Gastrocnemius medialis (tissue), 4 donors: ENCODE measurements at regions not wholly inside any gene's neighbourhood (a gene's known extent, or its start where the extent isn't known, plus 50 kb on each side); places are given as distances from the start of the nearest gene placed in this dataset.

Experiments used
- ATAC-seq, 2 donors: fragments of 150-250 bp; one replicate each; pipeline ENCODE4 v1.9.1; 2016
- DNase-seq, 2 donors: peaks; one replicate each; pipeline ENCODE4 v3.0.0-alpha.2; 2019
- H3K27ac ChIP-seq, 4 donors: fragments of 200-600 bp; sonication (generic); 1 replicate in 1 of 4; 2 replicates in 3 of 4; pipeline ENCODE4 v1.5.1; 2016 to 2018; ENCODE audit warnings: mild to moderate bottlenecking in 2 of 4, moderate library complexity in 1 of 4
- H3K27me3 ChIP-seq, 3 donors: fragments of 200-600 bp; sonication (generic) in 2 of 3; 1 replicate in 1 of 3; 2 replicates in 2 of 3; pipeline versions ENCODE4 v1.5.1 to v1.6.0; 2016 to 2019; ENCODE audit warnings: mild to moderate bottlenecking in 1 of 3, moderate library complexity in 1 of 3
- H3K36me3 ChIP-seq, 2 donors: fragments of 200-600 bp; sonication (generic) in 1 of 2; one replicate each; pipeline ENCODE4 v1.5.1; 2017 to 2018
- H3K4me1 ChIP-seq, 2 donors: fragments of 200-600 bp; sonication (generic) in 1 of 2; one replicate each; pipeline ENCODE4 v1.5.1; 2016 to 2017; ENCODE audit warnings: mild to moderate bottlenecking in 2 of 2
- H3K4me3 ChIP-seq, 4 donors: fragments of 200-600 bp; sonication (generic) in 3 of 4; 1 replicate in 1 of 4; 2 replicates in 3 of 4; pipeline ENCODE4 v1.5.1; 2016 to 2019; ENCODE audit warnings: mild to moderate bottlenecking in 2 of 4
- H3K9me3 ChIP-seq, 3 donors: fragments of 200-600 bp; sonication (generic) in 2 of 3; 1 replicate in 1 of 3; 2 replicates in 2 of 3; pipeline ENCODE4 v1.5.1; 2016 to 2019
- CTCF ChIP-seq, 5 experiments: fragments of 450-650 bp in 3 of 5; fragments of 200-600 bp in 2 of 5; sonication (generic) in 2 of 5; IDR thresholded peaks in 4 of 5; conservative IDR thresholded peaks in 1 of 5; 1 replicate in 4 of 5; 2 replicates in 1 of 5; pipeline ENCODE4 v1.5.1; 2016 to 2019; ENCODE audit warnings: antibody characterized with exemption in 5 of 5, mild to moderate bottlenecking in 3 of 5, moderate library complexity in 3 of 5
- POLR2A ChIP-seq, 2 donors: fragments of 450-650 bp; IDR thresholded peaks; one replicate each; pipeline ENCODE4 v1.6.1; 2017; ENCODE audit warnings: antibody characterized with exemption in 2 of 2, mild to moderate bottlenecking in 2 of 2, moderate library complexity in 2 of 2
- in situ Hi-C, 4 donors: fragments of 200-750 bp; cut with MboI; loops; one replicate each; pipeline versions ENCODE4 v1.15.0 to v1.8.0; 2017; ENCODE audit warnings: low sequenced_read_pairs in 4 of 4
- intact Hi-C: fragments of 100-400 bp; cut with DNase I; formaldehyde crosslinking; loops from one replicate; pipeline ENCODE4 v1.15.1; 2023; ENCODE audit warnings: low total_unique reads

GRCh38 chr9:13550519-13550918 is 271.0 kb upstream of the MPDZ start:
- ATAC-seq (no peak), DNase-seq (no peak)
- H3K9me3 ChIP-seq, result no peaks in the 10 kb centered on the region
- no peaks in the 10 kb centered on the region for H3K36me3 ChIP-seq
- TF ChIP-seq CTCF (IDR thresholded peaks at IDR 0.05 in 4 of 5, conservative IDR thresholded peaks at IDR 0.05 in 1 of 5), result no peak
- no peak for TF ChIP-seq POLR2A (IDR thresholded peaks at IDR 0.05)
- no peak overlapping the region for H3K27ac ChIP-seq
- no peaks in the 10 kb centered on the region for H3K27me3 ChIP-seq
- H3K4me3 ChIP-seq, result no peak overlapping the region
- in situ Hi-C loops, result no loop called here
- H3K4me1 ChIP-seq, result no peaks in the 10 kb centered on the region
- intact Hi-C loops, result no loop called here

- in situ Hi-C loops (no loop called here), intact Hi-C loops (no loop called here)
- no peaks in the 10 kb centered on the region for H3K9me3 ChIP-seq
- no peaks in the 10 kb centered on the region for H3K36me3 ChIP-seq
- DNase-seq (no peak), ATAC-seq (no peak)
- no peaks in the 10 kb centered on the region for H3K27me3 ChIP-seq
- H3K4me3 ChIP-seq, result no peak overlapping the region
- no peak for TF ChIP-seq POLR2A (IDR thresholded peaks at IDR 0.05)
- TF ChIP-seq CTCF (IDR thresholded peaks at IDR 0.05 in 4 of 5, conservative IDR thresholded peaks at IDR 0.05 in 1 of 5), result no peak
- H3K4me1 ChIP-seq, result no peaks in the 10 kb centered on the region
- no peak overlapping the region for H3K27ac ChIP-seq
Observed at GRCh38 chr9:13548535-13548934, 269.0 kb upstream of the MPDZ start.

- no peak overlapping the region for H3K4me3 ChIP-seq
- DNase-seq (no peak), ATAC-seq (no peak)
- no peaks in the 10 kb centered on the region for H3K36me3 ChIP-seq
- H3K27ac ChIP-seq, result no peak overlapping the region
- TF ChIP-seq CTCF (IDR thresholded peaks at IDR 0.05 in 4 of 5, conservative IDR thresholded peaks at IDR 0.05 in 1 of 5) (no peak), POLR2A (IDR thresholded peaks at IDR 0.05) (no peak)
- H3K4me1 ChIP-seq, result no peaks in the 10 kb centered on the region
- no peaks in the 10 kb centered on the region for H3K27me3 ChIP-seq
- in situ Hi-C loops (no loop called here), intact Hi-C loops (no loop called here)
- no peaks in the 10 kb centered on the region for H3K9me3 ChIP-seq
Observed at GRCh38 chr9:13535141-13535540, 255.6 kb upstream of the MPDZ start.

- Histone ChIP-seq H3K36me3 (no peaks in the 10 kb centered on the region), H3K27me3 (no peaks in the 10 kb centered on the region), H3K4me1 (no peaks in the 10 kb centered on the region), H3K4me3 (no peak overlapping the region), H3K9me3 (no peaks in the 10 kb centered on the region), H3K27ac (no peak overlapping the region)
- intact Hi-C loops (no loop called here), in situ Hi-C loops (no loop called here)
- ATAC-seq (no peak), DNase-seq (no peak)
- TF ChIP-seq CTCF (IDR thresholded peaks at IDR 0.05 in 4 of 5, conservative IDR thresholded peaks at IDR 0.05 in 1 of 5) (no peak), POLR2A (IDR thresholded peaks at IDR 0.05) (no peak)
Observed at GRCh38 chr9:13534006-13534405, 254.5 kb upstream of the MPDZ start.

- H3K27me3 ChIP-seq, result no peaks in the 10 kb centered on the region
- intact Hi-C loops, result no loop called here
- in situ Hi-C loops, result no loop called here
- ATAC-seq (no peak), DNase-seq (no peak)
- no peaks in the 10 kb centered on the region for H3K4me1 ChIP-seq
- no peak overlapping the region for H3K27ac ChIP-seq
- TF ChIP-seq POLR2A (IDR thresholded peaks at IDR 0.05), result no peak
- TF ChIP-seq CTCF (IDR thresholded peaks at IDR 0.05 in 4 of 5, conservative IDR thresholded peaks at IDR 0.05 in 1 of 5), result no peak
- H3K9me3 ChIP-seq, result no peaks in the 10 kb centered on the region
- no peak overlapping the region for H3K4me3 ChIP-seq
- no peaks in the 10 kb centered on the region for H3K36me3 ChIP-seq
Observed at GRCh38 chr9:13532407-13532806, 252.9 kb upstream of the MPDZ start.
